Naive thymus-derived CD4-positive, alpha-beta T cell (primary cell): ENCODE measurements at regions not wholly inside any gene's neighbourhood (a gene's known extent, or its start where the extent isn't known, plus 50 kb on each side); places are given as distances from the start of the nearest gene placed in this dataset.

Experiments
- ATAC-seq: fragments of 150-1000 bp; cut with Tn5 transposase; 2 replicates; pipeline ENCODE4 v1.10.0; 2021; ENCODE audit warnings: mild to moderate bottlenecking, moderate library complexity
- CTCF ChIA-PET: fragments of 350-600 bp; sonication (Branson Sonifier 250); formaldehyde crosslinking; loops from one replicate; lab custom pipeline; 2021; ENCODE audit warnings: antibody characterized with exemption; lab: Charles Lee
- POLR2A ChIA-PET: fragments of 350-600 bp; sonication (Branson Sonifier 250); formaldehyde crosslinking; loops from one replicate; lab custom pipeline; 2021; ENCODE audit warnings: antibody characterized with exemption, inconsistent platforms; lab: Charles Lee
- DNase-seq, 9 donors: peaks; one replicate each; pipeline versions ENCODE4 v3.0.0 to v3.0.0-alpha.2; 2020 to 2022; ENCODE audit warnings: mixed read lengths in 1 of 9
- H3K27ac ChIP-seq: one replicate; pipeline ENCODE4 v1.7.0; 2013; ENCODE audit warnings: mild to moderate bottlenecking, low read depth, low read length, moderate library complexity
- H3K27me3 ChIP-seq, 2 donors: one replicate each; pipeline ENCODE4 v1.7.0; 2013; ENCODE audit warnings: low read length in 2 of 2, mild to moderate bottlenecking in 2 of 2, moderate library complexity in 2 of 2; ENCODE audit not compliant: control insufficient read depth in 2 of 2, insufficient read depth in 2 of 2
- H3K36me3 ChIP-seq, 3 experiments: 1 replicate in 2 of 3; 2 replicates in 1 of 3; pipeline ENCODE4 v1.7.0; 2013; ENCODE audit warnings: low read length in 3 of 3, mild to moderate bottlenecking in 3 of 3, moderate library complexity in 1 of 3; ENCODE audit not compliant: insufficient read depth in 3 of 3, control insufficient read depth in 2 of 3
- H3K4me1 ChIP-seq, 2 donors: one replicate each; pipeline ENCODE4 v1.7.0; 2013; ENCODE audit warnings: low read length in 2 of 2, mild to moderate bottlenecking in 2 of 2, moderate library complexity in 1 of 2; ENCODE audit not compliant: control insufficient read depth in 2 of 2, insufficient read depth in 2 of 2
- H3K4me3 ChIP-seq: 2 replicates; pipeline ENCODE4 v1.7.0; 2013; ENCODE audit warnings: mild to moderate bottlenecking, low read length
- H3K9me3 ChIP-seq, 3 experiments: 1 replicate in 2 of 3; 2 replicates in 1 of 3; pipeline ENCODE4 v1.7.0; 2013; ENCODE audit warnings: low read length in 3 of 3; ENCODE audit not compliant: control insufficient read depth in 2 of 3
- H3K27ac Mint-ChIP-seq, 9 donors: one replicate each; pipeline ENCODE4 v1.8.0; 2020 to 2022; ENCODE audit warnings: mixed read lengths in 9 of 9, mild to moderate bottlenecking in 8 of 9, moderate library complexity in 5 of 9, inconsistent platforms in 2 of 9
- H3K27me3 Mint-ChIP-seq, 5 donors: one replicate each; pipeline ENCODE4 v1.8.0; 2021 to 2022; ENCODE audit warnings: mixed read lengths in 5 of 5, mild to moderate bottlenecking in 1 of 5
- H3K36me3 Mint-ChIP-seq, 5 donors: one replicate each; pipeline ENCODE4 v1.8.0; 2020 to 2022; ENCODE audit warnings: mixed read lengths in 5 of 5, mild to moderate bottlenecking in 3 of 5, inconsistent platforms in 1 of 5
- H3K4me1 Mint-ChIP-seq, 7 donors: one replicate each; pipeline ENCODE4 v1.8.0; 2020 to 2022; ENCODE audit warnings: mixed read lengths in 7 of 7, mild to moderate bottlenecking in 3 of 7, inconsistent platforms in 1 of 7
- H3K4me3 Mint-ChIP-seq, 10 donors: one replicate each; pipeline ENCODE4 v1.8.0; 2020 to 2022; ENCODE audit warnings: mild to moderate bottlenecking in 10 of 10, mixed read lengths in 10 of 10, moderate library complexity in 6 of 10, inconsistent platforms in 2 of 10
- H3K9me3 Mint-ChIP-seq, 11 donors: one replicate each; pipeline ENCODE4 v1.8.0; 2020 to 2022; ENCODE audit warnings: mixed read lengths in 11 of 11, mild to moderate bottlenecking in 4 of 11, inconsistent platforms in 1 of 11, moderate library complexity in 1 of 11
- intact Hi-C, 2 donors: fragments of 100-400 bp; cut with micrococcal nuclease; formaldehyde crosslinking; loops; one replicate each; pipeline ENCODE4 v1.15.1; 2023

GRCh38 chr5:162240734-162241133 is 173.2 kb downstream of the GABRG2 start:
- POLR2A ChIA-PET, result no interaction called here
- H3K36me3 ChIP-seq, result no peaks in the 10 kb centered on the region
- H3K27ac ChIP-seq, result no peak overlapping the region
- intact Hi-C loops, result no loop called here
- no peak overlapping the region for H3K4me3 ChIP-seq
- no peaks in the 10 kb centered on the region for H3K9me3 ChIP-seq
- Mint-ChIP-seq H3K4me1 (no peaks in the 10 kb centered on the region), H3K27ac (no peak overlapping the region), H3K27me3 (no peaks in the 10 kb centered on the region), H3K36me3 (no peaks in the 10 kb centered on the region), H3K4me3 (no peak overlapping the region), H3K9me3 (peaks cover 0 to 21% (median 7%) of the 10 kb centered on the region in 11 donors)
- CTCF ChIA-PET, result no interaction called here
- ATAC-seq (no peak), DNase-seq (no peak)
- H3K4me1 ChIP-seq, result no peaks in the 10 kb centered on the region
- H3K27me3 ChIP-seq, result no peaks in the 10 kb centered on the region

- H3K27ac Mint-ChIP-seq, result no peak overlapping the region
- DNase-seq, result no peak
Observed at GRCh38 chr5:162242416-162242815, 174.8 kb downstream of the GABRG2 start.

GRCh38 chr5:162243651-162244050 is 176.1 kb downstream of the GABRG2 start:
- Histone ChIP-seq H3K27ac (no peak overlapping the region), H3K4me3 (no peak overlapping the region), H3K4me1 (no peaks in the 10 kb centered on the region), H3K9me3 (no peaks in the 10 kb centered on the region), H3K27me3 (no peaks in the 10 kb centered on the region), H3K36me3 (no peaks in the 10 kb centered on the region)
- no peaks in the 10 kb centered on the region for H3K4me1 Mint-ChIP-seq
- ATAC-seq, result no peak
- no peaks in the 10 kb centered on the region for H3K27me3 Mint-ChIP-seq
- peaks cover 0 to 14% (median 0%) of the 10 kb centered on the region in 11 donors for H3K9me3 Mint-ChIP-seq
- ChIA-PET POLR2A (no interaction called here), CTCF (no interaction called here)
- DNase-seq, result no peak
- no peaks in the 10 kb centered on the region for H3K36me3 Mint-ChIP-seq
- intact Hi-C loops, result no loop called here
- no peak overlapping the region for H3K27ac Mint-ChIP-seq
- H3K4me3 Mint-ChIP-seq, result no peak overlapping the region

More at GRCh38 chr5:162242416-162242815, 174.8 kb downstream of the GABRG2 start:
- no peak overlapping the region for H3K4me3 ChIP-seq
- ChIA-PET POLR2A (no interaction called here), CTCF (no interaction called here)
- ATAC-seq, result no peak
- no peaks in the 10 kb centered on the region for H3K36me3 ChIP-seq
- Mint-ChIP-seq H3K4me1 (no peaks in the 10 kb centered on the region), H3K9me3 (peaks cover 0 to 15% (median 2%) of the 10 kb centered on the region in 11 donors), H3K4me3 (no peak overlapping the region), H3K27me3 (no peaks in the 10 kb centered on the region), H3K36me3 (no peaks in the 10 kb centered on the region)
- H3K9me3 ChIP-seq, result no peaks in the 10 kb centered on the region
- H3K27ac ChIP-seq, result no peak overlapping the region
- H3K4me1 ChIP-seq, result no peaks in the 10 kb centered on the region
- intact Hi-C loops, result no loop called here
- H3K27me3 ChIP-seq, result no peaks in the 10 kb centered on the region

- Mint-ChIP-seq H3K27ac (no peak overlapping the region), H3K4me3 (no peak overlapping the region), H3K9me3 (peaks cover 0 to 10% (median 2%) of the 10 kb centered on the region in 11 donors), H3K27me3 (no peaks in the 10 kb centered on the region), H3K4me1 (no peaks in the 10 kb centered on the region), H3K36me3 (no peaks in the 10 kb centered on the region)
- no peaks in the 10 kb centered on the region for H3K27me3 ChIP-seq
- ChIA-PET POLR2A (no interaction called here), CTCF (interaction anchor here (0.6 kb wide), 1 partner anchor 1736 kb away, joined by 4 read pairs; no protein-coding TSS in a partner anchor)
- no peaks in the 10 kb centered on the region for H3K9me3 ChIP-seq
- no peak overlapping the region for H3K27ac ChIP-seq
- no peaks in the 10 kb centered on the region for H3K36me3 ChIP-seq
- DNase-seq (no peak), ATAC-seq (no peak)
- no peaks in the 10 kb centered on the region for H3K4me1 ChIP-seq
- intact Hi-C loops, result no loop called here
- no peak overlapping the region for H3K4me3 ChIP-seq
Observed at GRCh38 chr5:162248107-162248713, 180.6 kb downstream of the GABRG2 start.

- no peaks in the 10 kb centered on the region for H3K4me1 ChIP-seq
- H3K27ac Mint-ChIP-seq, result no peak overlapping the region
- no peak overlapping the region for H3K4me3 Mint-ChIP-seq
- ChIA-PET CTCF (interaction anchor here (0.7 kb wide), 2 partner anchors 303 to 1745 kb away, joined by 3 read pairs; no protein-coding TSS in a partner anchor), POLR2A (no interaction called here)
- H3K27me3 Mint-ChIP-seq, result no peaks in the 10 kb centered on the region
- DNase-seq (no peak), ATAC-seq (no peak)
- H3K4me1 Mint-ChIP-seq, result no peaks in the 10 kb centered on the region
- peaks cover 0 to 6% (median 2%) of the 10 kb centered on the region in 11 donors for H3K9me3 Mint-ChIP-seq
- H3K27me3 ChIP-seq, result no peaks in the 10 kb centered on the region
- H3K9me3 ChIP-seq, result no peaks in the 10 kb centered on the region
- no peaks in the 10 kb centered on the region for H3K36me3 Mint-ChIP-seq
- intact Hi-C loops, result no loop called here
- H3K4me3 ChIP-seq, result no peak overlapping the region
- no peak overlapping the region for H3K27ac ChIP-seq
- no peaks in the 10 kb centered on the region for H3K36me3 ChIP-seq
Observed at GRCh38 chr5:162256711-162257110, 189.1 kb downstream of the GABRG2 start.

GRCh38 chr5:162268694-162269481 is 201.3 kb downstream of the GABRG2 start:
- H3K36me3 Mint-ChIP-seq, result no peaks in the 10 kb centered on the region
- CTCF ChIA-PET, result no interaction called here
- Histone ChIP-seq H3K4me1 (no peaks in the 10 kb centered on the region), H3K27ac (no peak overlapping the region), H3K4me3 (no peak overlapping the region), H3K27me3 (no peaks in the 10 kb centered on the region), H3K9me3 (no peaks in the 10 kb centered on the region), H3K36me3 (no peaks in the 10 kb centered on the region)
- no peak overlapping the region for H3K27ac Mint-ChIP-seq
- H3K9me3 Mint-ChIP-seq, result peaks cover 0 to 14% (median 2%) of the 10 kb centered on the region in 11 donors
- intact Hi-C loops, result no loop called here
- peaks cover 0 to 2% (median 0%) of the 10 kb centered on the region in 7 donors for H3K4me1 Mint-ChIP-seq
- POLR2A ChIA-PET, result no interaction called here
- H3K4me3 Mint-ChIP-seq, result no peak overlapping the region
- no peak for DNase-seq
- ATAC-seq, result peak; percentile 26
- no peaks in the 10 kb centered on the region for H3K27me3 Mint-ChIP-seq
